GM18907 (cell line): ENCODE measurements at regions not wholly inside any gene's neighbourhood (a gene's known extent, or its start where the extent isn't known, plus 50 kb on each side); places are given as distances from the start of the nearest gene placed in this dataset.
"Not testable (repeated sequence)": the region's sequence is repeated elsewhere in the genome, so short reads cannot be mapped to it uniquely, and the experiment has no call there.

Source experiments
- ATAC-seq: cut with Tn5 transposase; IDR thresholded peaks from one replicate; pipeline ENCODE4 v1.9.1; 2021; ENCODE audit warnings: mild to moderate bottlenecking, moderate library complexity; ENCODE audit not compliant: unreplicated experiment

DNA sequence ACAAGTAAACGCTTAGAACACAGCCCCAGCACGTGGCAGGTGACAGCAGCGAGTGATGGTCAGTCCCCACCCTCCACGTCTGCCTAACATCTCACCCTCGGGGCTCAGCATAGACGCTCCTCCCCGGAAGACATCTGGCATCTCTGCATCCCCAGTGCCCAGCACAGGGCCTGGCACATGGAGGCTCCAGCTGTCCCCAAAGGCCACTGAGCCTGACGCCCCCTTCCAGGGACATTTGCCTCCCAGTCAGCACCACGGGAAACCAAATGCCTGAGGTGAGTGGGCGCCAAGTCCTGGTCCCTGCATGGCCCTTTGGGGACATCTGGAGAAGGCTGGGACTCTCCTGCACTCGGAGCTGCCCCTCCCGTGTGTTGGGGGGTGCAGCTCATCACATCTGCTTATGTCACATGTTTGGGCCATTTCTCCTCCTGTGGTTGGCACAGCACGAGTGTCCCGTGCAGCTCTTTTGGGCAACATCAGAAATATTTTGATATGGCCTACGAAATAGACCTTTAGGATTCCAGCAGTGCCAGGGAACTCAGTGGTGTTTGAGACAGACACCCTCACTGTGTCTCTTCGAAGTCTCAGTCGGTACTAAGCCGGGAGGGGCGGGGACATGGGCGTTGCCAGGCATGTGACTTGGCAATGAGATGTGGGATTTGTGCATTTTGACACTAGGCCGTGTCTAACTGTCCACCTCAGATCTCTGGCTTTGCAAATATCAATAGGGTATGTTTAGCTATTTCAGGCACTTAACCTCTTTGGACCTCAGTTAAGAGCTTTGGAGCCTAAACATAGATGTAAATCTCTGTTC, 315.0 kb downstream of the PTPRU start:
- no peak for ATAC-seq

DNA sequence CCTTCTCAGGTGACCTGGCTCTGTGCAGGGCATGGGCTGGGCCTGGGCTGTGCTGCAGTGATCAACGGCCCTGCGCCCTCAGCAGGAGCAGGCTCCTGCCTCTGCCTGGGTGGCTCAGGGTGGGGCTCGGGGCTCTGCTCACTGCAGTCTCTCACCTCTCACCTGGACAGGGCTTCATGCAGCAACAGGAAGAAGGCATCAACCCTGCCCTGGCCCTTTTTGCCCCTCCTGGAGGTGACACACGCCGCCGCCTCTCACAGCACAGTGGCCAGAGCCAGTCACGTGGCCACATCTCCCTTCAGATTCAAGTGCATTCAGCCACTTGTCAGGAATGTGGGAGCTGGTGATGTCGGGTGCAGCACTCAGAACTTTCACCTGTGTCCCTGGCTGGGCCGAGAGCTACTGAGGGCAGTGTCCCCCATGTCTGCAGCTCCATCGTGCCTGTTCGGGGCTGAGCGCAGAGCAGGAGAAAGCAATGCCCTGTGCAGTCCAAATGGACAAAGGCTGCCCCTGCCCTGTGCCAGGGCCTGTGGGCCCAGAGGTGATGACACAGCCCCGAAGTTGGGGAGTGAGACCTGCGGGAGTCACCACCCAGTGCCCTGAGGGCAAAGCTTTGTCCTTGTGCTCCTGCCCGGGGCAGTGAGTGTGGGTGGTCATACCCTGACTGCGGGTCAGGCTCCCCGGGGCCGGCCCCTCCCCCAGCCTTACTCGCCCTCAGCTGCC, 314.0 kb downstream of the PTPRU start:
- no peak for ATAC-seq

DNA sequence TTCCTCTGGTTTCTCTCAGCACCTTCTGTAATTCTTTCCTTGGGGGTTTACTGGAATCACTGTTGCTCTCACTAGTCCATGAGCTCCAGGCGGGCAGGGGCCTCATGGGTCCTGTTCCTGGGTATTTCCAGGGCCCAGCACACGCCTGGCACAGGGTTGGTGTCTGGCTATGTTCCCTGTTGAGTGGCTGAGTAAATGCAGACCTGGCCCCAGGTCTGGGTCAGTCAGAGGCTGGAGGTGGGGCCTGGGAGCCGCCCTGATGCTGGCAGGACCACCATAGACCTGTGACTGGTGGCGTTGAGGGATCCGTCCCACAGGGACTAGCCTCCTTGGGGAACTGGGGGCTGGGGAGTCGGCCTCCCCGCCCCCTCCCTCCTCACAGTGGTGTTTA, 313.4 kb downstream of the PTPRU start:
- ATAC-seq = not testable (repeated sequence)

DNA sequence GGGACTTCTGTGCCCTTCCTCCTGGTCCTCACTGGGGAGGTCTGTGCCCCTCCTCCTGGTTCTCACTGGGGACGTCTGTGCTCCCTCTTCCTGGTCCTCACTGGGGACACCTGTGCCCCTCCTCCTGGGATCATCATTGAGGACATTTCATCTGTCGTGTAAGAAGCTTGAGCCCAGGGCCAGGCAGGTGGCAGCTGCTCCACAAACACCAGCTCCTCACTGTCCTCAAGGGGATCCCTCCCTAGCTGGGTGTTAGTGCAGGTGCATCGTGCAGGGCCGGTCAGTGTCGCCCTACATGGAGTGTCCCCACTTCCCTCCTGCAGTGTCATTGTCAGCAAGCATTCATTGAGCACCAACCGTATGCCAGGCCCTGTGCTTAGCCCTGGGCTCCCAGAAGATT, 312.7 kb downstream of the PTPRU start:
- ATAC-seq = no peak

DNA sequence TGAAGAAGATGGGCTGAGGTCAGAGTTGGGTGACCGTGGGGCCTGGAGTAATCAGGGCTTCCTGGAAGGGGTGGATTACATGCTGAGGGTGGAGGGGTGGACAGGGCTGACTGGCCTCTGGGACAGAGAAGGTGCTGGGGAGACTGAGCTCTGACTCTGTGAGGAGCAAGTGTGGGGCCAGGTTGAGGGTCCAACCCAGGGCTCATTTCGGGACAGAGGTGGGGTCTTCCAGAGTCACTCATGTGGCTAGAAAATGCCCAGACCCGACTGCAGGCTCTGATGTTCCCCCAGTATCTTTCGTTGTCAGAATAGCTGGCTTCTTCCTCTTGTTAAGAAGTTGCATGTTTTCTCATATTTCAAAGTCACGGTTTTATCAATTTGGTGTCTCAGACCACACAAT, 311.8 kb downstream of the PTPRU start:
- no peak for ATAC-seq

DNA sequence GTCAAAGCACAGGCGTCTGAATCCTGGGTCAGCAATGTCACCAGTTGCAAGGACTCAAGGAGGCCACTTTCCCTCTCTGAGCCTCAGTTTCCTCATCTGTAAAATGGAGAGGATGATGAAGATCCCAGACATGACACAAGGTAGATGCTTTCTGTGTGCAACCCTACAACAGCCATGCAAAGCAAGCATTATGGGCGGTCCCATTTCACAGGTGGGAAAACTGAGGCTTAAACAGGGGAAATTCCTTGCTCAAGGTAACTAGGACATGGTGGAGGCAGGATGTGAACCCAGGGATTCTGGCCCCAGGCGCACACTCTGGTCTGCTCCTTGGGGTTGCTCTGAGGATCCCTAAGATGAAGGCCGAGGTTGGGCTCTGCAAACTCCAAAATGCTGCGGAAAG, 311.0 kb downstream of the PTPRU start:
- ATAC-seq = no peak

DNA sequence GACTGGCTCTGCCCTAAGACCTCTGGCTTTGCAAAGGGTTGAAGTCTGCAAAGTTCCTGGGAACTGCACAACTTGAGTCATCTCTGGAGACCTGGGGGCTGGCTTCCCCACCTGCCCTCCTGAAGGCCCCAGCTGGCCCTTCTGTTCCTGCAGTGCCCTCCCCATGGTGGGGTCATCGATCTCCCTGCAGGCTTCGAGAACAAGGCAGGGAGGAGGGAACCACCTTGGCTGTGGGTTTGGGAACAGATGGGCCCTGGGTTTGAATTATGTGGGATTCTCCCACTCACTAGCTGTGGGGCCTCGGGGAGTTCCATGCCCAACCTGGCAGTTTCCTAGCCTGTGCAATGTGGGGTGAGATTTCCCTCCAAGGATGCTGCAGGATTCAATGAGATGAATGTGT, 310.2 kb downstream of the PTPRU start:
- no peak for ATAC-seq

DNA sequence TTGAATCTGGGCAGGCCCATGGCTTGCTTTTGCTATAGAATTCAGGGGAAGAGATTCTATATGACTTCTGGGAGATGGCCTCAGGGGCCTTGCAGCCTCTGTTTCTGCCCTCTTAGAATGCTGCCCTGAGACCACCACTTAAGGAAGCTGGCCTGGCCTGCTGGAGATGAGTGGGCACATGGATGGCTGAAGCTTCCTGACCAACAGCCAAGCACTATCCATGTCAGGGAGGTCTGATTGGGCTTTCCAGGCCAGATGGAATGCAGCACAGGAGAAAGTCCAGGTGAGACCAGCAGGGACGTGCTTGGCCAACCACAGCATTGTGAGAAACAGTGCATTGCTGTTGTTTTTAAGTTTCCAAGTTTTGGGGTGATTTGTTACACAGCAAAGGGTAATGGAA, 308.1 kb downstream of the PTPRU start:
- ATAC-seq = no peak

DNA sequence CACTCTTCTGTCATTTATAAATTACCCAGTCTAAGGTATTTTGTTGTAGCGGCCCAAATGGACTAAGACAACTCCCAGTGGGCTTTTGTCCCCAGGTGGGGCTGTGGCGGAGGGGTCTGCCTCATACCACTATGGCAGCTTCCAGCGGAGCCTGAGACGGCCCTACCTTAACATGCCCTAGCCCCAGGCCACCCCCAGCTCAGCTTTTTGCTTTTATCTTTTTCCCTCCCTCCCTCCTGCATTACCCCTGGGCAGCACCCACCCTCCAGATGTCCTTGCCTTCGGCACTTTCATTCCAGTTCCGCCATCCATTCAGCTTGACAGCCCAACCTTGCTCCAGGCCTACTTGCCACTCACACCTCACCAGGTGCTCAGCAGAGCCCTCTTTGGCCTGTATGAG, 307.3 kb downstream of the PTPRU start:
- no peak for ATAC-seq

DNA sequence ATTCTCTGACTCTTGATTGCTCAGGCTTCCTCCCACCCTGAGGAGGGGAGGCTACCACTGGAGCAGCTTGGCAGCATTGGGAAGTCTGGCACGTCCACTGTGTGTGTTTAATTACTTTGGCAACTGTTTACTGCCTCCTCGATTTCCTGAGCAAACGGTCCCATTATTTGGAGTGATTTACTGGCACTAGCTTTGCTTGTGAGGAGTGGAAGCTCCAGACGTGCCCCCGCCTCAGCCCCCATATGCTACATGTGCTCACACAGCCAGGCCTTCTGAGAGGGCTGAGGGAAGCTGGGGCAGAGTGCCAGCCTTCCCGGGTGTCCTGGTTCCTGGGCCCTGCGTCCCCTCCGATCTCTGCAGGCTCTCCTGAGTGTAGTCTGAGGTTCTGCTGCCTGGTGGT, 306.2 kb downstream of the PTPRU start:
- no peak for ATAC-seq

DNA sequence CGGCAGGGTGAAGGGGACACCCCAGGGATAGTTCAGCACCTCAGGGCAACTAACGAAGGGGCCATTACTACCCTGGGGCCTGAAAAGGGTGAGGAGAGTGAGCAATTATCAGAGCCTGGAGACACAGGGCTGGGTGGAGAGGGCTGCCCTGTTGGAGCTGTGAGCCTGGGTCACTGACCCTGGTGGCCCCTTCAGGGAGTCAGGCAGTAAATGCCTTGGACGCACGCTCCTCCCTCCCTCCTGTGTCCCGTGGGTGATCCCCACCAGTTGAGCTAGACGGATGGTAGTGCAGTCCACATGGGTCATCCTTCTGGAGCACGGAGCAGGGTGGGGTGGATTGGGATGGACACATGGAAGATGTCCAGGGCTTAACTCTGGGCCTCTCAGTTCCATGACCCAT, 305.3 kb downstream of the PTPRU start:
- ATAC-seq = no peak

DNA sequence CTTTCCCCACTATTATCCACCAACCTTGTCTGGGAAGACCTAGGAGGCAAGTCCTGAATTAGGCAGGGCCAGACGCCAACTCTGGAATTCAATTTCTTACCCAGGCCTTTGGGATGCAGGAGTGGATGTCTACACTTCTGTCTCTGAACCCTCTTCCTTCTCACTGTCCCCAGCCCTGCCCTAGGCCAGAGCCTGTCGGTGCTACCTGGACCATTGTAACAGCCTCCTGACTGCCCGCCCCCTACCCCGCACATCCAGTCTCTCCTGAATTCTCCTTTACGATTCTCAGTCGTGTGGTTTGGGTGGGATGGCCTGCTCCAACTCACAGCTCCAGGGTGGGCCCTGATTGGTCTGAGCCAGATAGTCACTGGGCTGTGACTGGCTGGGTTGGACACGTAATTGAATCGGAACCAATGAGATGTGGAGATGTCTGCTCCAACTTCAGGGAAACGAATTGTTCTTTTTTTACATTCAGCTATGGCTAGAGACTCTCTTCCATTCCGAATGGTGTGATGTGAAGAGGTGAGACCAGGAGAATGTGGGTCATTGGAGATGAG, 304.6 kb downstream of the PTPRU start:
- no peak for ATAC-seq

DNA sequence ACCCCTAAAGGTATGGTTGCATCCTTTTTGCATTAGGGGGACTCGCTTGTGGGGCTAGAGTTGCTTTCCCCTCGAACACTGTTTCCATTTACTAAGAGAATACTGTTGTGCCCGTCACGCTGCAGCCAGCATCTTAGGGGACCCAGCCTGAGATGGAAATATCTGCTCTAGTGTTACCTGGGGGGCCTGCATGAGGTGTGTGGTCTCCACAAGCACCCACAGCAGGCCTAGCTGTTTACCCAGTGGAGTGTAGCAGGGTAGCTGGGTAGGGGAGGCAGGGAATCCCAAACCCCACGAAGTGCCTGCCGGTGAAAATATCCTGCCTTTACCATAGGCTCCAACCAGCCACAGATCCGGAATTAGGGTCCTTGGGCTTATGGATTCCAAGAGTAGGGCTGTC, 303.6 kb downstream of the PTPRU start:
- no peak for ATAC-seq

DNA sequence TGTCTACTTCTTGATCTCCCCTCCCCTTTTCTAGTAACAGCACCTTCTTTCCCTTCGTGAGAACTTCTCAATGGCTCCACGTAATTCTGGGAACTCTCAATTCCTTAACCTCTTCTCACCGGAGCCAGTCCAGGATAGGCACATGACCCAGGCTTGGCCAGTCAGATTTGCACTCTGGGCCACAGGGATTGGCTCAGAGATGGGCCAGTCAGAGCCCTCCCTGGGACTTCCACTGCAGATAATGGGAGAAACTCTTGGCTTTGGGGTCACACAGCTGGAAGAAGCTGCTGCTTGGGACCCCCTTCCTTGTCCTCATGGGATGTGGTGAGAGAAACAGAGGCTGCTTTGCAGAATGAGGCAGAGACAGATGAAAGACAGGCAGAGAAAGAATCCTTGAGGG, 302.3 kb downstream of the PTPRU start:
- no peak for ATAC-seq

DNA sequence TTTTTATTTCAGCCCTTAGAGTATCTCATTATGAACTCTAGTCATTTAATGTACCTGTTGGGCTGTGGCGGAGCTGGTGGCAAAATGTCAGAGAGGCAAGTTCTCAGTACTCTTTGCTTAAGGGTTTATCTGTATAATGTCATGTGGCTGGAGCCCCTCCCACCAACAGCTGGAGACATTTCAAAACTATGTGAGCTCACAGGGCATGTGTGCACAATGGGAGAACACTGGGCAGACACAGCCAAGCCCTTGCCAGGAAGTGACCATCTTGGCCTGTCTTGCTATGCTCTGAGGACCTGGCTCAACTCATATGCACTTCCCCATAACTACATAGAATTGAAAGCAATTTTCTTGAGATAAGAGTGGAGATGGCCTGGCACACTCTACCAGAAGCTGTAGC, 296.4 kb downstream of the PTPRU start:
- ATAC-seq = no peak

DNA sequence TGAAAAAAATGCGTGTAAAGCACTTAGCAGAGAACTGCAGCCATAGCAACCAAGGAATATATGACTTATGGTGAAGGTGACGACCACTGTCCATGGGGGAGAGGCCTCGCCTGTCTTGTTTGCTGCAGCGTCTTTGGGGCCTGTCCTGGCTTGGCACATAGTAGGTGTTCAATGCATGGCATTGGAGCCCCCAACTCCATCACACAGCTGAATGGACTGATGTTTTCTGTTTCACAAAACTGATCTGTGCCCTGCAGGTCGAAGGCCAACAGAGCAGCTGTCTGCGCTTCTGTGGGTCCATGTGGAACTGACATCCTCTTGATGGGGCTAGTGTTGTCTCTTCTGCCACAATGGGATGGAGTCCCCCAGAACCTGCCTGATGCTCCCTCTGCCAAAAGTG, 296.0 kb downstream of the PTPRU start:
- ATAC-seq = no peak

DNA sequence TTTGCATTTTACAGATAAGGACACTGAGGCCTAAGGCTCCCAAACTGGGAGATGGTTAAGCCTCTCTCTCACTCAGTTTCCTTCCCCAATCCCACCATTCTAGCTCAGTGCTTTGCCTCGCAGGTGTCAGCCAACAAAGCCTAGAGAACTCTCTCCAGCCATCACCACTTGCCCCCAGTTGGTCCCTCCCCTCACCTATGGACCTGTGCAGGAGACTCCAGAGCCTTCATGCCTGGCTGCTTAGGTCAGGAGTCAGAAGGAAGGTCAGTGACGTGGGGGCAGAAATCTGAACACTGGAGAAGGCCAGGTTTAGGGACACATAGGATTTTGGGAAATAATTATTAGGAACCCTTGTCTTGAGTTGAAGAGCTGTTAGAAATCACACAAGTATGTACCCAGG, 295.3 kb downstream of the PTPRU start:
- no peak for ATAC-seq

DNA sequence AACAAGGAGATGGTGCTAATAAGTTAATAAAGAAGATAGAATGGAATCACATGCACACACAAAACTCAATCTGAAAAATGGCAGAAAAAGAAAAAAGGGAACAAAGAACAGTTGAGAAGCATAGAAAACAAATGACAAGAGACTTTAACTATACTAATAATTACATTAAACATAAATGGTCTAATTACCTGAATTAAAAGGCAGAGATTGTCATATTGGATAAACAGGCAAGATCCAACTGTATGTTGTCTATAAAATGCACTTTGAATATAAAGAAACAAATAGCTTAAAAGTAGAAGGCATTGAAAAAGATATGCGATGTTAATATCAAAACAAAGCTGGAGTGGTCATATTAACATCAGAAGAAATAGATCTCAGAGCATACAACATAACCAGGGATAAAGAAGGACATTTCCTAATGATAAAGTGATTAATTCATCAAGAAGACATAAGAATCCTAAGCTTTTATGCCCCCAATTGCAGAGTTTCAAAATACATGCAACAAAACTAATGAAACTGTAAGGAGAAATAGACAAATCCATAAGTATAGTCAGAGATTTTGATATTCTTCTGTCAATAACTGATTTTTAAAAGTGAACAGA, 293.5 kb downstream of the PTPRU start:
- no peak for ATAC-seq

DNA sequence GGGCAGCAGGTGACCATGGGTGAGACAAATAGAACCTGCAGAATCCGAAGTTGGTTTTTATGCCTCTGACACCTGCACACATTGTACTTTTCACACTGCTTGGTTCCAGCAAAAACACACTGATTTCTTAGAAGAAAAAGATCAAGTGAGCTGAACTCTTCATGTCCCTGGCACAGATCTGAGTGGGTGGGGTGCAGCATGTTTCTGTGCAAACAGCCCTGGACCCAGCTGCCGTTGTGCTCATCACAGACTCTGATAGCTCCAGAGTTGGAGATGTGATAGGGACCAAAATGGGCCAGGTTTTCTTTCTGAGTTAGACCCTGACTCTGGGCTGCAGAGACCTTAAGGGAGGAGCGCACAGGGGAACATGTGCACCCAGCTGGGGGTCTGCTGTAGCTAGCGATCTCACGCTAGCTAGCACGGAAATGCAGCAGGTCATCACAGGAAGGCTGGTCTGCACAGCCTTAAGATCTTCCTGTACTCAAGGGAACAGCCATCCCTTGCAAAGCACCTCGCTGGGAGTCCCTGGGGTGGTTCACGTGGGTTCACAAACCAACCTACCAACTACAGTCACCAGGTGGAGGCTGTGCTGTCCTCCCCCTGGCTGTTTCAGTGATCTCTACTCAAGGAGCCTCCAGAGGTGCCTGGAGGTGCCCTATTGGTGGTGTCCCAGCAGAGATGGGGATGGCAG, 291.1 kb downstream of the PTPRU start:
- no peak for ATAC-seq

DNA sequence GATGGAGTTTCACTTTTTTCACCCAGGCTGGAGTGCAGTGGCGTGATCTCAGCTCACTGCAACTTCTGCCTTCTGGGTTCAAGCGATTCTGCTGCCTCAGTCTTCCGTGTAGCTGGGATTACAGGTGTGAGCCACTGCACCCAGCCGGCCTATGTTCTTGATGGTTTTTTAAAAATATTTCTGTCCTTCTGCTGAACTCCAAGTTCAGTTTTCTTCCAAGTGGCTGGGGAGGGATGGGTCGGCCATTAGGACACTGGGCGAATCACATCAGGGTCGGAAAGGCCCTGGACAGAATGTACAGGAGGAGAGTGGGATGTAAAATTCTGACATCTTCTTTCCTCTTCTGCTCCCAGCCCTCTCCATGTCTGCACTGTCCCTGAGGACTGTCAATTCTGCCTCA, 289.6 kb downstream of the PTPRU start:
- no peak for ATAC-seq
